ENCODE measurements at regions not wholly inside any gene's neighbourhood (a gene's known extent, or its start where the extent isn't known, plus 50 kb on each side); places are given as distances from the start of the nearest gene placed in this dataset.

- Histone ChIP-seq H3K9ac (ENCODE audit: low read depth, low read length) (no peak overlapping the region), H3K27ac (ENCODE audit: low read length) (no peak overlapping the region), H3K4me1 (ENCODE audit: insufficient read depth, low read length) (0 out of 2 replicates have a peak, but pooled peaks cover 4% of the 10 kb centered on the region), H3K4me3 (ENCODE audit: low read length) (no peak overlapping the region), H3K9me3 (ENCODE audit: insufficient read depth, low read depth, low read length) (no peaks in the 10 kb centered on the region), H3K27me3 (ENCODE audit: insufficient read depth, low read length) (no peaks in the 10 kb centered on the region), H3K36me3 (ENCODE audit: insufficient read depth, low read depth, low read length) (no peaks in the 10 kb centered on the region)
Measured at GRCh38 chr3:19765954-19766353, 168.1 kb downstream of the EFHB start.

GRCh38 chr3:19757773-19758172, 176.2 kb downstream of the EFHB start:
- H3K36me3 ChIP-seq (ENCODE audit: insufficient read depth, low read depth, low read length), result no peaks in the 10 kb centered on the region

GRCh38 chr3:19749448-19750017, 184.5 kb downstream of the EFHB start:
- Histone ChIP-seq H3K27ac (ENCODE audit: low read length) (no peak overlapping the region), H3K4me3 (ENCODE audit: low read length) (no peak overlapping the region), H3K4me1 (ENCODE audit: insufficient read depth, low read length) (peaks cover 6% of the 10 kb centered on the region; the same call in 1 of the 2 replicates)

More at GRCh38 chr3:19757773-19758172, 176.2 kb downstream of the EFHB start:
- Histone ChIP-seq H3K4me1 (ENCODE audit: insufficient read depth, low read length) (0 out of 2 replicates have a peak, but pooled peaks cover 4% of the 10 kb centered on the region), H3K27me3 (ENCODE audit: insufficient read depth, low read length) (no peaks in the 10 kb centered on the region), H3K9ac (ENCODE audit: low read depth, low read length) (no peak overlapping the region), H3K27ac (ENCODE audit: low read length) (no peak overlapping the region), H3K9me3 (ENCODE audit: insufficient read depth, low read depth, low read length) (no peaks in the 10 kb centered on the region), H3K4me3 (ENCODE audit: low read length) (no peak overlapping the region)

GRCh38 chr3:19748782-19749447, 185.1 kb downstream of the EFHB start:
- peaks cover 11% of the 10 kb centered on the region; the same call in 1 of the 2 replicates for H3K4me1 ChIP-seq (ENCODE audit: insufficient read depth, low read length)
- H3K27ac ChIP-seq (ENCODE audit: low read length), result no peak overlapping the region
- H3K4me3 ChIP-seq (ENCODE audit: low read length), result no peak overlapping the region
- no peaks in the 10 kb centered on the region for H3K9me3 ChIP-seq (ENCODE audit: insufficient read depth, low read depth, low read length)
- H3K9ac ChIP-seq (ENCODE audit: low read depth, low read length), result no peak overlapping the region
- no peaks in the 10 kb centered on the region for H3K27me3 ChIP-seq (ENCODE audit: insufficient read depth, low read length)
- H3K36me3 ChIP-seq (ENCODE audit: insufficient read depth, low read depth, low read length), result no peaks in the 10 kb centered on the region

More at GRCh38 chr3:19749448-19750017, 184.5 kb downstream of the EFHB start:
- Histone ChIP-seq H3K36me3 (ENCODE audit: insufficient read depth, low read depth, low read length) (no peaks in the 10 kb centered on the region), H3K9me3 (ENCODE audit: insufficient read depth, low read depth, low read length) (no peaks in the 10 kb centered on the region), H3K9ac (ENCODE audit: low read depth, low read length) (no peak overlapping the region), H3K27me3 (ENCODE audit: insufficient read depth, low read length) (no peaks in the 10 kb centered on the region)

GRCh38 chr3:19744047-19744446, 190.0 kb downstream of the EFHB start:
- Histone ChIP-seq H3K9ac (ENCODE audit: low read depth, low read length) (no peak overlapping the region), H3K27me3 (ENCODE audit: insufficient read depth, low read length) (no peaks in the 10 kb centered on the region), H3K27ac (ENCODE audit: low read length) (no peak overlapping the region), H3K4me3 (ENCODE audit: low read length) (no peak overlapping the region; the same call in 1 of the 2 replicates), H3K36me3 (ENCODE audit: insufficient read depth, low read depth, low read length) (no peaks in the 10 kb centered on the region), H3K9me3 (ENCODE audit: insufficient read depth, low read depth, low read length) (no peaks in the 10 kb centered on the region), H3K4me1 (ENCODE audit: insufficient read depth, low read length) (peaks cover 16% of the 10 kb centered on the region; the same call in 1 of the 2 replicates)

- Histone ChIP-seq H3K27me3 (ENCODE audit: insufficient read depth, low read length) (no peaks in the 10 kb centered on the region), H3K27ac (ENCODE audit: low read length) (no peak overlapping the region), H3K4me1 (ENCODE audit: insufficient read depth, low read length) (peaks cover 16% of the 10 kb centered on the region; the same call in 1 of the 2 replicates), H3K9me3 (ENCODE audit: insufficient read depth, low read depth, low read length) (no peaks in the 10 kb centered on the region), H3K9ac (ENCODE audit: low read depth, low read length) (no peak overlapping the region), H3K4me3 (ENCODE audit: low read length) (no peak overlapping the region), H3K36me3 (ENCODE audit: insufficient read depth, low read depth, low read length) (no peaks in the 10 kb centered on the region)
Measured at GRCh38 chr3:19742935-19743334, 191.1 kb downstream of the EFHB start.

GRCh38 chr3:19739504-19739903, 194.5 kb downstream of the EFHB start:
- Histone ChIP-seq H3K36me3 (ENCODE audit: insufficient read depth, low read depth, low read length) (no peaks in the 10 kb centered on the region), H3K4me1 (ENCODE audit: insufficient read depth, low read length) (peaks cover 10% of the 10 kb centered on the region; the same call in 1 of the 2 replicates), H3K4me3 (ENCODE audit: low read length) (no peak overlapping the region), H3K27me3 (ENCODE audit: insufficient read depth, low read length) (no peaks in the 10 kb centered on the region), H3K27ac (ENCODE audit: low read length) (no peak overlapping the region), H3K9me3 (ENCODE audit: insufficient read depth, low read depth, low read length) (no peaks in the 10 kb centered on the region), H3K9ac (ENCODE audit: low read depth, low read length) (no peak overlapping the region)

GRCh38 chr3:19738846-19739245, 195.2 kb downstream of the EFHB start:
- Histone ChIP-seq H3K27ac (ENCODE audit: low read length) (no peak overlapping the region), H3K9me3 (ENCODE audit: insufficient read depth, low read depth, low read length) (no peaks in the 10 kb centered on the region), H3K9ac (ENCODE audit: low read depth, low read length) (no peak overlapping the region), H3K4me3 (ENCODE audit: low read length) (no peak overlapping the region), H3K36me3 (ENCODE audit: insufficient read depth, low read depth, low read length) (no peaks in the 10 kb centered on the region), H3K4me1 (ENCODE audit: insufficient read depth, low read length) (peaks cover 4% of the 10 kb centered on the region; the same call in 1 of the 2 replicates), H3K27me3 (ENCODE audit: insufficient read depth, low read length) (no peaks in the 10 kb centered on the region)

- Histone ChIP-seq H3K36me3 (ENCODE audit: insufficient read depth, low read depth, low read length) (no peaks in the 10 kb centered on the region), H3K9me3 (ENCODE audit: insufficient read depth, low read depth, low read length) (no peaks in the 10 kb centered on the region), H3K4me3 (ENCODE audit: low read length) (no peak overlapping the region), H3K27me3 (ENCODE audit: insufficient read depth, low read length) (no peaks in the 10 kb centered on the region), H3K9ac (ENCODE audit: low read depth, low read length) (no peak overlapping the region), H3K4me1 (ENCODE audit: insufficient read depth, low read length) (no peaks in the 10 kb centered on the region), H3K27ac (ENCODE audit: low read length) (no peak overlapping the region)
Measured at GRCh38 chr3:19735111-19735510, 198.9 kb downstream of the EFHB start.

- Histone ChIP-seq H3K27ac (ENCODE audit: low read length) (no peak overlapping the region), H3K4me1 (ENCODE audit: insufficient read depth, low read length) (no peaks in the 10 kb centered on the region), H3K9ac (ENCODE audit: low read depth, low read length) (no peak overlapping the region), H3K9me3 (ENCODE audit: insufficient read depth, low read depth, low read length) (no peaks in the 10 kb centered on the region; the same call in 1 of the 2 replicates), H3K4me3 (ENCODE audit: low read length) (no peak overlapping the region), H3K27me3 (ENCODE audit: insufficient read depth, low read length) (no peaks in the 10 kb centered on the region), H3K36me3 (ENCODE audit: insufficient read depth, low read depth, low read length) (no peaks in the 10 kb centered on the region)
Measured at GRCh38 chr3:19734453-19734852, 199.6 kb downstream of the EFHB start.

- no peak overlapping the region for H3K4me3 ChIP-seq (ENCODE audit: low read length)
- H3K27me3 ChIP-seq (ENCODE audit: insufficient read depth, low read length), result no peaks in the 10 kb centered on the region
- no peak overlapping the region for H3K9ac ChIP-seq (ENCODE audit: low read depth, low read length)
- H3K27ac ChIP-seq (ENCODE audit: low read length), result no peak overlapping the region
- H3K9me3 ChIP-seq (ENCODE audit: insufficient read depth, low read depth, low read length), result peaks cover 50% of the 10 kb centered on the region
- no peaks in the 10 kb centered on the region for H3K36me3 ChIP-seq (ENCODE audit: insufficient read depth, low read depth, low read length)
- no peaks in the 10 kb centered on the region for H3K4me1 ChIP-seq (ENCODE audit: insufficient read depth, low read length)
Measured at GRCh38 chr3:19725000-19725399, 209.0 kb downstream of the EFHB start.

- Histone ChIP-seq H3K36me3 (ENCODE audit: insufficient read depth, low read depth, low read length) (no peaks in the 10 kb centered on the region), H3K27me3 (ENCODE audit: insufficient read depth, low read length) (no peaks in the 10 kb centered on the region), H3K9ac (ENCODE audit: low read depth, low read length) (no peak overlapping the region), H3K9me3 (ENCODE audit: insufficient read depth, low read depth, low read length) (peaks cover 4% of the 10 kb centered on the region; the same call in 1 of the 2 replicates), H3K4me1 (ENCODE audit: insufficient read depth, low read length) (no peaks in the 10 kb centered on the region), H3K4me3 (ENCODE audit: low read length) (no peak overlapping the region), H3K27ac (ENCODE audit: low read length) (no peak overlapping the region)
Measured at GRCh38 chr3:19717736-19718135, 216.3 kb downstream of the EFHB start.

Data from iPS-20b (cell line).